HepG2 (cell line): ENCODE measurements at regions not wholly inside any gene's neighbourhood (a gene's known extent, or its start where the extent isn't known, plus 50 kb on each side); places are given as distances from the start of the nearest gene placed in this dataset.

Source experiments
- ATAC-seq: fragments of 200-7000 bp; cut with Tn5 transposase; 3 replicates; pipeline ENCODE4 v1.9.1; 2020; ENCODE audit warnings: mild to moderate bottlenecking, moderate library complexity
- BruUV-seq: library from RNA; stranded (reverse); fragments of 400-500 nt; replicated peaks from 2 replicates; lab custom pipeline; 2021; lab: Mats Ljungman, UMichigan
- CTCF ChIA-PET: fragments of 300-600 bp; formaldehyde crosslinking; extraction: SDS; loops from one replicate; lab custom pipeline; 2021; ENCODE audit warnings: low total read pairs, inconsistent platforms, low intra/inter-chr PET ratio; lab: Yijun Ruan, JAX
- POLR2A ChIA-PET: fragments of 350-600 bp; sonication (Branson Sonifier 250); formaldehyde crosslinking; loops from one replicate; lab custom pipeline; 2020; ENCODE audit warnings: antibody characterized with exemption, inconsistent platforms; lab: Yijun Ruan, JAX
- DNase-seq: peaks from one replicate; pipeline ENCODE4 v3.0.0-alpha.2; 2015; ENCODE audit warnings: low spot score
- FAIRE-seq: peaks from 3 replicates; lab custom pipeline; 2011; peaks lifted over from hg19 to GRCh38; lab: Jason Lieb, UNC
- H2AFZ ChIP-seq: one replicate; pipeline ENCODE4 v1.6.1; 2011; ENCODE audit warnings: low read length, inconsistent platforms
- H3K27ac ChIP-seq: fragments of 300-600 bp; 3 replicates; pipeline ENCODE4 v1.8.0; 2011; ENCODE audit warnings: mixed run types, mild to moderate bottlenecking, mixed read lengths, low read length, inconsistent platforms; ENCODE audit not compliant: insufficient read depth; ENCODE audit errors: extremely low read length
- H3K27me3 ChIP-seq, 2 experiments: fragments of 200-600 bp in 1 of 2; 2 replicates in 1 of 2; 3 replicates in 1 of 2; pipeline versions ENCODE4 v1.6.0 to v1.8.0; 2011; ENCODE audit warnings: low read length in 2 of 2, mild to moderate bottlenecking in 2 of 2, moderate library complexity in 2 of 2, inconsistent platforms in 1 of 2; ENCODE audit not compliant: insufficient read depth in 2 of 2, control insufficient read depth in 1 of 2
- H3K36me3 ChIP-seq, 2 experiments: fragments of 200-600 bp in 1 of 2; replicated peaks in 1 of 2; 2 replicates in 1 of 2; 3 replicates in 1 of 2; pipeline versions ENCODE4 v1.5.1 to v1.8.0; 2011; ENCODE audit warnings: low read length in 2 of 2, inconsistent platforms in 1 of 2; ENCODE audit not compliant: insufficient read depth in 2 of 2, control insufficient read depth in 1 of 2
- H3K4me1 ChIP-seq: 2 replicates; pipeline ENCODE4 v1.5.1; 2012; ENCODE audit warnings: low read length, inconsistent platforms; ENCODE audit not compliant: insufficient read depth
- H3K4me2 ChIP-seq: 2 replicates; pipeline ENCODE4 v1.6.0; 2011; ENCODE audit warnings: low read depth, low read length, inconsistent platforms
- H3K4me3 ChIP-seq, 3 experiments: fragments of 200-600 bp in 1 of 3; sonication (generic), shearing (Covaris generic) in 1 of 3; replicated peaks in 1 of 3; 2 replicates each; pipeline ENCODE4 v1.5.1; 2011 to 2016; ENCODE audit warnings: low read length in 3 of 3, inconsistent platforms in 2 of 3, low read depth in 2 of 3, mild to moderate bottlenecking in 2 of 3, control low read depth in 1 of 3, mixed read lengths in 1 of 3; ENCODE audit not compliant: insufficient read depth in 1 of 3
- H3K79me2 ChIP-seq: one replicate; pipeline ENCODE4 v1.6.1; 2011; ENCODE audit warnings: low read length, inconsistent platforms; ENCODE audit not compliant: insufficient read depth
- H3K9ac ChIP-seq: 2 replicates; pipeline ENCODE4 v1.6.0; 2011; ENCODE audit warnings: mild to moderate bottlenecking, low read depth, low read length, inconsistent platforms; ENCODE audit not compliant: insufficient read depth
- H3K9me3 ChIP-seq: 2 replicates; pipeline ENCODE4 v1.5.1; 2012; ENCODE audit warnings: mild to moderate bottlenecking, low read length
- H4K20me1 ChIP-seq: 2 replicates; pipeline ENCODE4 v1.6.0; 2011; ENCODE audit warnings: inconsistent platforms, mild to moderate bottlenecking, low read length, moderate library complexity; ENCODE audit not compliant: insufficient read depth
- HHEX ChIP-seq: IDR thresholded peaks from 2 replicates; pipeline ENCODE4 v1.6.1; 2016; ENCODE audit warnings: control low read depth
- HOXA9 ChIP-seq: sonication (generic); formaldehyde crosslinking; IDR thresholded peaks from 2 replicates; pipeline ENCODE4 v1.8.1; 2022; ENCODE audit warnings: missing genetic modification reagents, mild to moderate bottlenecking, moderate library complexity, borderline replicate concordance
- KAT8 ChIP-seq: IDR thresholded peaks from 2 replicates; pipeline ENCODE4 v1.6.1; 2016; ENCODE audit warnings: missing genetic modification reagents, missing compliant biosample characterization
- KLF12 ChIP-seq: sonication (generic); formaldehyde crosslinking; IDR thresholded peaks from 2 replicates; pipeline ENCODE4 v1.4.0; 2020; ENCODE audit warnings: missing genetic modification reagents, borderline replicate concordance
- SOX5 ChIP-seq: IDR thresholded peaks from 2 replicates; pipeline ENCODE4 v1.6.1; 2016; ENCODE audit warnings: borderline replicate concordance
- SPEN ChIP-seq: sonication (generic); formaldehyde crosslinking; IDR thresholded peaks from 2 replicates; pipeline ENCODE4 v1.5.1; 2020; ENCODE audit warnings: low read depth, mild to moderate bottlenecking, missing genetic modification reagents
- SRSF4 ChIP-seq: fragments of 200-400 bp; formaldehyde crosslinking; IDR thresholded peaks from one replicate; pipeline ENCODE4 v1.6.1; 2018; ENCODE audit warnings: mild to moderate bottlenecking, low read depth, low read length, moderate library complexity; ENCODE audit not compliant: poor library complexity, severe bottlenecking
- ZC3H4 ChIP-seq: sonication (generic); formaldehyde crosslinking; IDR thresholded peaks from 2 replicates; pipeline ENCODE4 v1.4.0; 2020; ENCODE audit warnings: missing genetic modification reagents, borderline replicate concordance
- ZNF121 ChIP-seq: sonication (generic); formaldehyde crosslinking; IDR thresholded peaks from 2 replicates; pipeline ENCODE4 v1.5.0; 2020; ENCODE audit warnings: mild to moderate bottlenecking, missing genetic modification reagents
- ZNF619 ChIP-seq: sonication (generic); formaldehyde crosslinking; IDR thresholded peaks from 2 replicates; pipeline ENCODE4 v1.4.0; 2020; ENCODE audit warnings: mild to moderate bottlenecking, missing genetic modification reagents
- ZNF780A ChIP-seq: sonication (generic); formaldehyde crosslinking; IDR thresholded peaks from 2 replicates; pipeline ENCODE4 v1.8.0; 2022; ENCODE audit warnings: mild to moderate bottlenecking, missing genetic modification reagents, moderate library complexity
- ZNF839 ChIP-seq: sonication (generic); formaldehyde crosslinking; IDR thresholded peaks from 2 replicates; pipeline ENCODE4 v1.4.0; 2020; ENCODE audit warnings: missing genetic modification reagents, mild to moderate bottlenecking, borderline replicate concordance
- ZNF879 ChIP-seq: sonication (generic); formaldehyde crosslinking; IDR thresholded peaks from 2 replicates; pipeline ENCODE4 v1.8.1; 2023; ENCODE audit warnings: missing genetic modification reagents
- ZSCAN31 ChIP-seq: sonication (generic); formaldehyde crosslinking; IDR thresholded peaks from 2 replicates; pipeline ENCODE4 v1.5.0; 2020; ENCODE audit warnings: low read depth, mild to moderate bottlenecking, missing genetic modification reagents
- WGBS: methylation state at CpG from one replicate; pipeline ENCODE4 v1.1.6; 2017; ENCODE audit warnings: low lambda C conversion rate; 5-methylcytosine and 5-hydroxymethylcytosine counted together
- in situ Hi-C: cut with HindIII; loops from 2 replicates; pipeline ENCODE4 v1.10.0; 2017; ENCODE audit warnings: low pct_unique_long_range_greater_than_20kb; ENCODE audit not compliant: extremely low pct_ligation_motif_present
- intact Hi-C: fragments of 100-400 bp; cut with micrococcal nuclease; formaldehyde crosslinking; loops from one replicate; pipeline ENCODE4 v1.10.0; 2022; ENCODE audit not compliant: unreplicated experiment
- TF ChIP-seq, protein P1 (sequence below): sonication (generic); formaldehyde crosslinking; IDR thresholded peaks from 2 replicates; pipeline ENCODE4 v1.4.0; 2020; ENCODE audit warnings: missing genetic modification reagents, mild to moderate bottlenecking, borderline replicate concordance
- TF ChIP-seq, protein P2 (sequence below): sonication (generic); formaldehyde crosslinking; conservative IDR thresholded peaks from 2 replicates; pipeline ENCODE4 v1.8.1; 2023; ENCODE audit warnings: missing genetic modification reagents

GRCh38 chr1:232267837-232268598 is 361.9 kb downstream of the SIPA1L2 start:
- in situ Hi-C loops (no loop called here), intact Hi-C loops (no loop called here)
- no peaks in the 10 kb centered on the region for H3K4me1 ChIP-seq
- no peak overlapping the region for H3K9ac ChIP-seq
- H3K36me3 ChIP-seq = no peaks in the 10 kb centered on the region
- H4K20me1 ChIP-seq = no peaks in the 10 kb centered on the region
- no peak overlapping the region for H2AFZ ChIP-seq
- no TSS peak for BruUV-seq
- no peaks in the 10 kb centered on the region for H3K9me3 ChIP-seq
- H3K4me2 ChIP-seq = no peak overlapping the region
- no peak overlapping the region for H3K4me3 ChIP-seq
- WGBS = 36% methylated on average over 4 of the region's 4 CpGs
- DNase-seq = no peak
- TF ChIP-seq HHEX (no peak), ZNF121 (CRISPR knock-in tag) (no peak), SOX5 (no peak), ZC3H4 (CRISPR knock-in tag) (no peak), ZNF879 (CRISPR knock-in tag) (no peak), HOXA9 (CRISPR knock-in tag) (no peak), ZSCAN31 (CRISPR knock-in tag) (no peak), KAT8 (CRISPR knock-in tag) (no peak), KLF12 (no peak), SRSF4 (no peak), SPEN (CRISPR knock-in tag) (no peak), ZNF839 (CRISPR knock-in tag) (no peak), ZNF780A (CRISPR knock-in tag) (no peak), ZNF619 (CRISPR knock-in tag) (no peak)
- TF ChIP-seq, protein P1, sequence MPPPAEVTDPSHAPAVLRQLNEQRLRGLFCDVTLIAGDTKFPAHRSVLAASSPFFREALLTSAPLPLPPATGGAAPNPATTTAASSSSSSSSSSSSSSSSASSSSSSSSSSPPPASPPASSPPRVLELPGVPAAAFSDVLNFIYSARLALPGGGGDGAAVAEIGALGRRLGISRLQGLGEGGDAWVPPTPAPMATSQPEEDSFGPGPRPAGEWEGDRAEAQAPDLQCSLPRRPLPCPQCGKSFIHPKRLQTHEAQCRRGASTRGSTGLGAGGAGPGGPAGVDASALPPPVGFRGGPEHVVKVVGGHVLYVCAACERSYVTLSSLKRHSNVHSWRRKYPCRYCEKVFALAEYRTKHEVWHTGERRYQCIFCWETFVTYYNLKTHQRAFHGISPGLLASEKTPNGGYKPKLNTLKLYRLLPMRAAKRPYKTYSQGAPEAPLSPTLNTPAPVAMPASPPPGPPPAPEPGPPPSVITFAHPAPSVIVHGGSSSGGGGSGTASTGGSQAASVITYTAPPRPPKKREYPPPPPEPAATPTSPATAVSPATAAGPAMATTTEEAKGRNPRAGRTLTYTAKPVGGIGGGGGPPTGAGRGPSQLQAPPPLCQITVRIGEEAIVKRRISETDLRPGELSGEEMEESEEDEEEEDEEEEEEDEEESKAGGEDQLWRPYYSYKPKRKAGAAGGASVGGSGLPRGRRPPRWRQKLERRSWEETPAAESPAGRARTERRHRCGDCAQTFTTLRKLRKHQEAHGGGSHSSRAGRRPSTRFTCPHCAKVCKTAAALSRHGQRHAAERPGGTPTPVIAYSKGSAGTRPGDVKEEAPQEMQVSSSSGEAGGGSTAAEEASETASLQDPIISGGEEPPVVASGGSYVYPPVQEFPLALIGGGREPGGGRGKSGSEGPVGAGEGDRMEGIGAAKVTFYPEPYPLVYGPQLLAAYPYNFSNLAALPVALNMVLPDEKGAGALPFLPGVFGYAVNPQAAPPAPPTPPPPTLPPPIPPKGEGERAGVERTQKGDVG (CRISPR knock-in tag) = no peak
- TF ChIP-seq, protein P2, sequence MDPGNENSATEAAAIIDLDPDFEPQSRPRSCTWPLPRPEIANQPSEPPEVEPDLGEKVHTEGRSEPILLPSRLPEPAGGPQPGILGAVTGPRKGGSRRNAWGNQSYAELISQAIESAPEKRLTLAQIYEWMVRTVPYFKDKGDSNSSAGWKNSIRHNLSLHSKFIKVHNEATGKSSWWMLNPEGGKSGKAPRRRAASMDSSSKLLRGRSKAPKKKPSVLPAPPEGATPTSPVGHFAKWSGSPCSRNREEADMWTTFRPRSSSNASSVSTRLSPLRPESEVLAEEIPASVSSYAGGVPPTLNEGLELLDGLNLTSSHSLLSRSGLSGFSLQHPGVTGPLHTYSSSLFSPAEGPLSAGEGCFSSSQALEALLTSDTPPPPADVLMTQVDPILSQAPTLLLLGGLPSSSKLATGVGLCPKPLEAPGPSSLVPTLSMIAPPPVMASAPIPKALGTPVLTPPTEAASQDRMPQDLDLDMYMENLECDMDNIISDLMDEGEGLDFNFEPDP (CRISPR knock-in tag) = no peak
- no peak overlapping the region for H3K27ac ChIP-seq
- POLR2A ChIA-PET = no interaction called here
- CTCF ChIA-PET = no interaction called here
- H3K79me2 ChIP-seq = no peaks in the 10 kb centered on the region
- no peak for ATAC-seq
- FAIRE-seq = no peak
- peaks cover 0 to 3% of the 10 kb centered on the region in 2 experiments; a peak in 1 of 5 replicates for H3K27me3 ChIP-seq
